SHP77 (cell line): ENCODE measurements at regions not wholly inside any gene's neighbourhood (a gene's known extent, or its start where the extent isn't known, plus 50 kb on each side); places are given as distances from the start of the nearest gene placed in this dataset.
"Not testable (repeated sequence)": the region's sequence is repeated elsewhere in the genome, so short reads cannot be mapped to it uniquely, and the experiment has no call there.

Source experiments
- DNase-seq, 2 experiments: peaks; one replicate each; lab custom pipeline; 2025; lab: John Stamatoyannopoulos, UW

- DNase-seq = no peak
These were observed 438.9 kb downstream of the NAV3 start for GRCh38 chr12:78269620-78270019.

GRCh38 chr12:78271546-78271945, 440.9 kb downstream of the NAV3 start:
- no peak for DNase-seq

GRCh38 chr12:78275886-78276285, 445.2 kb downstream of the NAV3 start:
- no peak for DNase-seq

- DNase-seq = no peak
These were observed 448.1 kb downstream of the NAV3 start for GRCh38 chr12:78278706-78279190.

- no peak for DNase-seq
These were observed 448.9 kb downstream of the NAV3 start for GRCh38 chr12:78279567-78279966.

GRCh38 chr12:78281102-78281501, 450.4 kb downstream of the NAV3 start:
- DNase-seq = not testable (repeated sequence)

GRCh38 chr12:78284417-78284816, 453.7 kb downstream of the NAV3 start:
- DNase-seq = no peak

GRCh38 chr12:78290606-78291345, 460.1 kb downstream of the NAV3 start:
- no peak for DNase-seq

GRCh38 chr12:78293059-78293686, 462.5 kb downstream of the NAV3 start:
- DNase-seq = no peak

GRCh38 chr12:78301282-78301681, 470.6 kb downstream of the NAV3 start:
- DNase-seq = not testable (repeated sequence)

- DNase-seq = no peak
These were observed 475.1 kb downstream of the NAV3 start for GRCh38 chr12:78305808-78306207.

- DNase-seq = no peak
These were observed 475.5 kb downstream of the NAV3 start for GRCh38 chr12:78306236-78306635.

GRCh38 chr12:78308701-78309100, 478.0 kb downstream of the NAV3 start:
- DNase-seq = no peak

- DNase-seq = no peak
These were observed 484.3 kb downstream of the NAV3 start for GRCh38 chr12:78315028-78315427.

GRCh38 chr12:78316136-78316535, 485.4 kb downstream of the NAV3 start:
- DNase-seq = no peak

- no peak for DNase-seq
These were observed 486.2 kb downstream of the NAV3 start for GRCh38 chr12:78316631-78317468.

GRCh38 chr12:78321696-78322095, 491.0 kb downstream of the NAV3 start:
- no peak for DNase-seq

GRCh38 chr12:78323226-78323625, 492.5 kb downstream of the NAV3 start:
- DNase-seq = no peak

GRCh38 chr12:78324234-78324633, 493.5 kb downstream of the NAV3 start:
- no peak for DNase-seq

- DNase-seq = no peak
These were observed 497.8 kb downstream of the NAV3 start for GRCh38 chr12:78328524-78328923.

GRCh38 chr12:78330131-78330530, 499.4 kb downstream of the NAV3 start:
- no peak for DNase-seq

- DNase-seq = peak in 1 of 2 experiments; percentile 12
These were observed 500.5 kb downstream of the NAV3 start for GRCh38 chr12:78331181-78331580.

GRCh38 chr12:78331753-78332152, 501.1 kb downstream of the NAV3 start:
- DNase-seq = peak; percentile 9 to 31
